Neural cell (in vitro differentiated cells): ENCODE measurements at regions not wholly inside any gene's neighbourhood (a gene's known extent, or its start where the extent isn't known, plus 50 kb on each side); places are given as distances from the start of the nearest gene placed in this dataset.
"Not testable (repeated sequence)": the region's sequence is repeated elsewhere in the genome, so short reads cannot be mapped to it uniquely, and the experiment has no call there.

Experiments
- H2AFZ ChIP-seq: fragments of 200-600, 300-800 bp; sonication (generic), shearing (Covaris generic); 2 replicates; pipeline ENCODE4 v1.6.0; 2014; ENCODE audit warnings: low read depth, mild to moderate bottlenecking, antibody characterized with exemption, low read length, moderate library complexity
- H3F3A ChIP-seq: fragments of 200-600 bp; shearing (Covaris generic); 2 replicates; pipeline ENCODE4 v1.6.1; 2016; ENCODE audit warnings: mild to moderate bottlenecking, moderate library complexity, mixed read lengths, antibody characterized with exemption, low read length; ENCODE audit not compliant: insufficient read depth, poor library complexity, severe bottlenecking
- H3K27ac ChIP-seq: fragments of 200-600, 300-800 bp; sonication (generic), shearing (Covaris generic); 2 replicates; pipeline ENCODE4 v1.5.1; 2014; ENCODE audit warnings: mild to moderate bottlenecking, low read length, moderate library complexity
- H3K27me3 ChIP-seq: fragments of 300-800, 200-600 bp; sonication (generic), shearing (Covaris generic); 2 replicates; pipeline ENCODE4 v1.6.0; 2014; ENCODE audit warnings: mild to moderate bottlenecking, low read depth, low read length, moderate library complexity; ENCODE audit not compliant: insufficient read depth
- H3K36me3 ChIP-seq: fragments of 300-800, 200-600 bp; sonication (generic), shearing (Covaris generic); 2 replicates; pipeline ENCODE4 v1.5.1; 2014; ENCODE audit warnings: mild to moderate bottlenecking, antibody characterized with exemption, low read length, moderate library complexity; ENCODE audit not compliant: insufficient read depth
- H3K4me2 ChIP-seq: fragments of 300-800, 200-600 bp; sonication (generic), shearing (Covaris generic); 2 replicates; pipeline ENCODE4 v1.6.0; 2014; ENCODE audit warnings: mild to moderate bottlenecking, low read length
- H3K4me3 ChIP-seq: fragments of 300-800, 200-600 bp; sonication (generic), shearing (Covaris generic); 2 replicates; pipeline ENCODE4 v1.5.1; 2014; ENCODE audit warnings: mild to moderate bottlenecking, low read length, moderate library complexity
- H3K79me2 ChIP-seq: fragments of 200-600 bp; shearing (Covaris generic); replicated peaks from 2 replicates; pipeline ENCODE4 v1.6.0; 2014; ENCODE audit warnings: mild to moderate bottlenecking, low read length, moderate library complexity; ENCODE audit not compliant: insufficient read depth
- H3K9ac ChIP-seq: fragments of 300-800, 200-600 bp; sonication (generic), shearing (Covaris generic); 2 replicates; pipeline ENCODE4 v1.6.1; 2016; ENCODE audit warnings: mild to moderate bottlenecking, low read length, mixed read lengths
- H3K9me2 ChIP-seq: fragments of 200-600 bp; shearing (Covaris generic); 2 replicates; pipeline ENCODE4 v1.6.1; 2016; ENCODE audit warnings: mild to moderate bottlenecking, low read length, mixed read lengths; ENCODE audit not compliant: insufficient read depth
- H3K9me3 ChIP-seq: fragments of 200-600, 300-800 bp; sonication (generic), shearing (Covaris generic); 2 replicates; pipeline ENCODE4 v1.6.1; 2016; ENCODE audit warnings: mild to moderate bottlenecking, mixed run types, low read length, moderate library complexity, mixed read lengths
- H4K20me1 ChIP-seq: fragments of 200-600 bp; shearing (Covaris generic); 2 replicates; pipeline ENCODE4 v1.6.1; 2016; ENCODE audit warnings: mild to moderate bottlenecking, mixed run types; ENCODE audit not compliant: insufficient read depth
- CTCF ChIP-seq: fragments of 450-650 bp; IDR thresholded peaks from 2 replicates; pipeline ENCODE4 v1.5.1; 2014; ENCODE audit warnings: antibody characterized with exemption, mild to moderate bottlenecking, moderate library complexity; ENCODE audit not compliant: poor library complexity, severe bottlenecking
- EP300 ChIP-seq: fragments of 450-650 bp; conservative IDR thresholded peaks from 2 replicates; pipeline ENCODE4 v1.6.1; 2014; ENCODE audit warnings: antibody characterized with exemption, mild to moderate bottlenecking, moderate library complexity; ENCODE audit not compliant: poor library complexity, severe bottlenecking
- EZH2 ChIP-seq: fragments of 200-600, 300-800 bp; shearing (Covaris generic), sonication (generic); IDR thresholded peaks from 2 replicates; pipeline ENCODE4 v1.6.1; 2014; ENCODE audit warnings: antibody characterized with exemption, low read length, borderline replicate concordance, mild to moderate bottlenecking; ENCODE audit not compliant: insufficient read depth, poor library complexity, severe bottlenecking
- MXI1 ChIP-seq: fragments of 450-650 bp; conservative IDR thresholded peaks from 2 replicates; pipeline ENCODE4 v1.6.1; 2014; ENCODE audit warnings: antibody characterized with exemption, mild to moderate bottlenecking; ENCODE audit not compliant: poor library complexity, severe bottlenecking
- POLR2AphosphoS5 ChIP-seq: IDR thresholded peaks from 2 replicates; pipeline ENCODE4 v1.6.1; 2012
- RAD21 ChIP-seq: fragments of 450-650 bp; conservative IDR thresholded peaks from 2 replicates; pipeline ENCODE4 v1.6.1; 2014; ENCODE audit warnings: antibody characterized with exemption, mild to moderate bottlenecking, moderate library complexity
- SMC3 ChIP-seq: fragments of 450-650 bp; conservative IDR thresholded peaks from 2 replicates; pipeline ENCODE4 v1.6.1; 2014; ENCODE audit warnings: antibody characterized with exemption, mild to moderate bottlenecking, moderate library complexity; ENCODE audit not compliant: poor library complexity
- TAF1 ChIP-seq: IDR thresholded peaks from 2 replicates; pipeline ENCODE4 v1.6.1; 2012; ENCODE audit warnings: low read depth
- TF ChIP-seq, protein P1 (sequence below): IDR thresholded peaks from 2 replicates; pipeline ENCODE4 v1.6.1; 2012; ENCODE audit warnings: borderline replicate concordance

DNA sequence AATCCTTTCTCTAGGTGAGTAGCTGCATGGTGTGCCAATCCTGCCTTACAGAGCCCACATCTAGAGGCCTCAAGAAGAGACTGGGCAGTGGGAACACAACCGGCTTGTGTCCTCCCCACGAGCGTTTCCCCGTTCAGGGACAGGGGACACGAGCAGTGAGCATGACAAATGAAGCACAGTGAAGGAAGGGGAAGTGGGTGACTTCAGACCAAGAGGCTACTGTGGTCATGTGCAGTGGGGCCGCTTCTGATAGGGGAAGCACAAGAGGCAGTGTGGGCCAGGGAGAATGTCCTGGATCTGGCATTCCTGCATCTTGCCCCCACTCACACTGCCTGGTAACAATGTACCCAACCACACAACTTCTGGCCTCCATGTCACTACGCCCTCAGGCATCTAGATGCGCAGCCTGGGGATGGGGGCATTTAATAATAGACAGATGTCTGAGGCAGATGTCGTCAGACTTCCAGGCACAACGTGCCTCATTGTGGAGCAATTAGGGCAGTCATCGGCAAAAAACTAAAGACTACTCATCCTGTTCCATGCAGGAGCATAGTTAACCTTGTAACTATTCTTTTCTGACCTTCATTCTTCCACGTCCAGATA, 155.6 kb upstream of the NBPF11 start:
- H3K4me2 ChIP-seq: no peak overlapping the region
- H2AFZ ChIP-seq: no peak overlapping the region
- no peaks in the 10 kb centered on the region for H3K79me2 ChIP-seq
- no peak overlapping the region for H3K9ac ChIP-seq
- TF ChIP-seq SMC3 (no peak), EZH2 (no peak), RAD21 (no peak), CTCF (no peak), EP300 (no peak), TAF1 (no peak), POLR2AphosphoS5 (no peak), MXI1 (no peak)
- TF ChIP-seq, protein P1, sequence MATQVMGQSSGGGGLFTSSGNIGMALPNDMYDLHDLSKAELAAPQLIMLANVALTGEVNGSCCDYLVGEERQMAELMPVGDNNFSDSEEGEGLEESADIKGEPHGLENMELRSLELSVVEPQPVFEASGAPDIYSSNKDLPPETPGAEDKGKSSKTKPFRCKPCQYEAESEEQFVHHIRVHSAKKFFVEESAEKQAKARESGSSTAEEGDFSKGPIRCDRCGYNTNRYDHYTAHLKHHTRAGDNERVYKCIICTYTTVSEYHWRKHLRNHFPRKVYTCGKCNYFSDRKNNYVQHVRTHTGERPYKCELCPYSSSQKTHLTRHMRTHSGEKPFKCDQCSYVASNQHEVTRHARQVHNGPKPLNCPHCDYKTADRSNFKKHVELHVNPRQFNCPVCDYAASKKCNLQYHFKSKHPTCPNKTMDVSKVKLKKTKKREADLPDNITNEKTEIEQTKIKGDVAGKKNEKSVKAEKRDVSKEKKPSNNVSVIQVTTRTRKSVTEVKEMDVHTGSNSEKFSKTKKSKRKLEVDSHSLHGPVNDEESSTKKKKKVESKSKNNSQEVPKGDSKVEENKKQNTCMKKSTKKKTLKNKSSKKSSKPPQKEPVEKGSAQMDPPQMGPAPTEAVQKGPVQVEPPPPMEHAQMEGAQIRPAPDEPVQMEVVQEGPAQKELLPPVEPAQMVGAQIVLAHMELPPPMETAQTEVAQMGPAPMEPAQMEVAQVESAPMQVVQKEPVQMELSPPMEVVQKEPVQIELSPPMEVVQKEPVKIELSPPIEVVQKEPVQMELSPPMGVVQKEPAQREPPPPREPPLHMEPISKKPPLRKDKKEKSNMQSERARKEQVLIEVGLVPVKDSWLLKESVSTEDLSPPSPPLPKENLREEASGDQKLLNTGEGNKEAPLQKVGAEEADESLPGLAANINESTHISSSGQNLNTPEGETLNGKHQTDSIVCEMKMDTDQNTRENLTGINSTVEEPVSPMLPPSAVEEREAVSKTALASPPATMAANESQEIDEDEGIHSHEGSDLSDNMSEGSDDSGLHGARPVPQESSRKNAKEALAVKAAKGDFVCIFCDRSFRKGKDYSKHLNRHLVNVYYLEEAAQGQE: no peak
- peaks cover 22% of the 10 kb centered on the region for H3K9me3 ChIP-seq
- no peak overlapping the region for H3K4me3 ChIP-seq
- H3K27ac ChIP-seq: no peak overlapping the region
- no peaks in the 10 kb centered on the region for H3K36me3 ChIP-seq
- H3K27me3 ChIP-seq: peaks cover 76% of the 10 kb centered on the region
- no peaks in the 10 kb centered on the region for H3F3A ChIP-seq
- H4K20me1 ChIP-seq: no peaks in the 10 kb centered on the region
- H3K9me2 ChIP-seq: no peaks in the 10 kb centered on the region

GRCh38 chr1:148304935-148305334, 152.9 kb upstream of the NBPF11 start:
- not testable (repeated sequence) for H3K79me2 ChIP-seq, H2AFZ ChIP-seq, H3K36me3 ChIP-seq, H3F3A ChIP-seq, H3K9ac ChIP-seq, H3K9me3 ChIP-seq, H4K20me1 ChIP-seq, H3K4me3 ChIP-seq, H3K9me2 ChIP-seq, H3K27ac ChIP-seq, H3K4me2 ChIP-seq
- peaks cover 50% of the 10 kb centered on the region for H3K27me3 ChIP-seq

GRCh38 chr1:148302586-148303364, 150.7 kb upstream of the NBPF11 start:
- not testable (repeated sequence) for H3K36me3 ChIP-seq, H3K4me2 ChIP-seq, H3K9me2 ChIP-seq, H3K9me3 ChIP-seq, H3K79me2 ChIP-seq, H3F3A ChIP-seq, H4K20me1 ChIP-seq, H2AFZ ChIP-seq, H3K27ac ChIP-seq, H3K9ac ChIP-seq
- Histone ChIP-seq H3K27me3 (peaks cover 28% of the 10 kb centered on the region), H3K4me3 (peak overlapping the region; percentile 60)

DNA sequence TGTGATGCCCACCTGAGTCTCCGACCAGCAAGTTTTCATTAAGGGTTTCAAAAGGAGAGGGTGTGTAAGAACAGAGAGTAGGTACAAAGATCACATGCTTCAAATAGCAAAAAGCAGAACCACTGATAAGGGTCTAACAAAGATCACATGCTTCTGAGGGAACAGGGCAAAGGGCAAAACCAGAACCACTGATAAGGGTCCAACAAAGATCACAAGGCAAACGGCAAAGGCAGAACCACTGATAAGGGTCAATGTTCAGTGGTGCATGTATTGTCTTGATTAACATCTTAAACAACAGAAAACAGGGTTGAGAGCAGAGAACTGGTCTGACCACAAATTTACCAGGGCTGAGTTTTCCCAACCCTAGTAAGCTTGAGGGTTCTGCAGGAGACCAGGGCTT, 145.8 kb upstream of the NBPF11 start:
- not testable (repeated sequence) for H3K9ac ChIP-seq, H3F3A ChIP-seq, H4K20me1 ChIP-seq, H3K36me3 ChIP-seq, H3K79me2 ChIP-seq, H3K4me3 ChIP-seq, H3K9me3 ChIP-seq, H3K9me2 ChIP-seq, H3K27ac ChIP-seq, H3K27me3 ChIP-seq, H3K4me2 ChIP-seq, H2AFZ ChIP-seq
